ENCODE measurements at regions not wholly inside any gene's neighbourhood (a gene's known extent, or its start where the extent isn't known, plus 50 kb on each side); places are given as distances from the start of the nearest gene placed in this dataset.

DNA sequence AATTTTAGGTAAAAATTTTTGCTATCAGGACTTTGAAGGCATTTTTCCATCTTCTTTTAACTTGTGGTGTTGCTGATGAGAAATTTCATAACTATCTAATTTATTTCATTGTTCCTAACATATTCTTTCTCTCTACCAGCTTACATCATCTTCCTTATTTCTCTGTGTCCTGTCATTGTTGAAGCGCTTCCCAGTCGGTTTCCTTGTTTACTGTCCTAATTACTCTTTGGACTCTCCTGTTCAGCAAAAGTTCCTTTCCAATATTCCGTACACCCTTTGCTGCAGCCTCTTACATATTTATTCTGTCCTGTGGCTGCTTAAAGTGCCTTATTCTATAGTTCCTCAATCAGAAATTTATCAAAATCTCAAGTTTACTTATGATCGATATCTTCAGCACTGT, 609.0 kb upstream of the FZD8 start:
- Histone ChIP-seq H3K9me3 (no peaks in the 10 kb centered on the region), H3K27ac (no peak overlapping the region), H3K36me3 (no peaks in the 10 kb centered on the region), H3K27me3 (no peaks in the 10 kb centered on the region), H3K4me3 (no peak overlapping the region), H3K4me1 (peaks cover 0 to 16% (median 10%) of the 10 kb centered on the region in 9 donors)
- TF ChIP-seq, protein P1, sequence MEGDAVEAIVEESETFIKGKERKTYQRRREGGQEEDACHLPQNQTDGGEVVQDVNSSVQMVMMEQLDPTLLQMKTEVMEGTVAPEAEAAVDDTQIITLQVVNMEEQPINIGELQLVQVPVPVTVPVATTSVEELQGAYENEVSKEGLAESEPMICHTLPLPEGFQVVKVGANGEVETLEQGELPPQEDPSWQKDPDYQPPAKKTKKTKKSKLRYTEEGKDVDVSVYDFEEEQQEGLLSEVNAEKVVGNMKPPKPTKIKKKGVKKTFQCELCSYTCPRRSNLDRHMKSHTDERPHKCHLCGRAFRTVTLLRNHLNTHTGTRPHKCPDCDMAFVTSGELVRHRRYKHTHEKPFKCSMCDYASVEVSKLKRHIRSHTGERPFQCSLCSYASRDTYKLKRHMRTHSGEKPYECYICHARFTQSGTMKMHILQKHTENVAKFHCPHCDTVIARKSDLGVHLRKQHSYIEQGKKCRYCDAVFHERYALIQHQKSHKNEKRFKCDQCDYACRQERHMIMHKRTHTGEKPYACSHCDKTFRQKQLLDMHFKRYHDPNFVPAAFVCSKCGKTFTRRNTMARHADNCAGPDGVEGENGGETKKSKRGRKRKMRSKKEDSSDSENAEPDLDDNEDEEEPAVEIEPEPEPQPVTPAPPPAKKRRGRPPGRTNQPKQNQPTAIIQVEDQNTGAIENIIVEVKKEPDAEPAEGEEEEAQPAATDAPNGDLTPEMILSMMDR (IDR thresholded peaks at IDR 0.05) = no peak
- DNase-seq = no peak
- 76 to 80% methylated on average over 4 of the region's 4 CpGs for WGBS, 2 donors
- ATAC-seq = no peak
- intact Hi-C loops (cut with DNase I) = loop anchor here in 2 of 10 donors (5.0 to 10.0 kb wide), 2 partner anchors 606 to 614 kb away; partner anchors contain the start of gene FZD8 (in 1 of the 2)

DNA sequence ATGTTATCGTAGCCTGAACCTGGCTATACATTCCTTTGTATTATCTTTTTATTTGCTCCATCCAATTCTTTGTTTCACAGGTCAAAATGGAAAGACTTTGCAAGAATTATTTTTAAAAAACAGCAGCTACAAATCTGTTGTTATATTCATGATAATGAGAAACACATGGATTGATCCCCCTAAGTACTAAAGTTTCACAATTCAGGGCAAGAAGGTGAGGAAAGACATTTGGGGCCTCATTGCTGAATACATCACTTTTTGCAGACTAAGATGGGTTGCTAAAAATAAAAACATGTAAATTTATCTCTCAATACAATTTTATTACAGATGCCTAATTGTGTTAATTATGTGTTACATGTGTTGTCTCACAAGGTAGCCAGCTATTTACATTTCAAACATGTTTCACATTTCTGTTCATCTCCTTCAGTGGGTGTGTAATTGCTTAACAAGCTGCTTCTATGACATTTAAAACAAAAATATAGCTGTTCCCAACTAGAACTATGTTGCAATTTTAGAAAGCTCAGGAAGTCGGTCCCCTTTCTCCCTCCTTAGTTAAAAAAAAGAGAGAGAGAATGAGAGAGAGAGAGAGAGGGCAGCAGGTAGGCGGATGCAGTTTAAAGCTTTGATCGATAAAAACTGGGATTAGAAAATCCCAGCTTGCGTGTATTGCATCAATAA, 606.3 kb upstream of the FZD8 start:
- ATAC-seq = no peak
- no peaks in the 10 kb centered on the region for H3K9me3 ChIP-seq
- no peak overlapping the region for H3K4me3 ChIP-seq
- no peaks in the 10 kb centered on the region for H3K36me3 ChIP-seq
- H3K4me1 ChIP-seq = peaks cover 0 to 4% (median 0%) of the 10 kb centered on the region in 9 donors
- H3K27me3 ChIP-seq = no peaks in the 10 kb centered on the region
- no peak for DNase-seq
- H3K27ac ChIP-seq = no peak overlapping the region
- intact Hi-C loops (cut with DNase I) = no loop called here
- 87 to 93% methylated on average over 5 of the region's 5 CpGs for WGBS, 2 donors
- TF ChIP-seq, protein P1 (IDR thresholded peaks at IDR 0.05) = no peak

DNA sequence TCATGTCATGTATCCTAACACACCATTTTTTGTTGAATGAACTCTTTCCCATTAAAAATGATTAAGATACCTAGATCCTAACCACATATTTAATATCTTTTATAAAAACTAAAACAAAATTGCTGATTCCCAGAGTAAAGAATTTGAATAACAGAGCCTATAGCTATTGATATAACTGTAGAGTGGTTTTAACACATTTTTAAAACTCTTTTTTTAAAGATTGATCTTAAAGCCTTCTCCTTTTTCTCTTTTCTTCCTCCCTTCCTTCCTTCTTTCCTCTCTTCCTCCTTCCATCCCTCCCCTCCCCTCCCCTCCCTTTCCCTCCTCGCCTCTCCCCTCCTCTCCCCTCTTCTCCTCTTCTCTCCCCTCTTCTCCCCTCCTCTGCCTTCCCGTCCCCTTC, 605.4 kb upstream of the FZD8 start:
- WGBS, 2 donors = 86 to 91% methylated on average over 2 of the region's 2 CpGs
- Histone ChIP-seq H3K27me3 (no peaks in the 10 kb centered on the region), H3K9me3 (no peaks in the 10 kb centered on the region), H3K27ac (no peak overlapping the region), H3K4me1 (peaks cover 0 to 4% (median 0%) of the 10 kb centered on the region in 9 donors), H3K4me3 (no peak overlapping the region), H3K36me3 (no peaks in the 10 kb centered on the region)
- TF ChIP-seq, protein P1 (IDR thresholded peaks at IDR 0.05) = no peak
- ATAC-seq (no peak), DNase-seq (no peak)
- intact Hi-C loops (cut with DNase I) = no loop called here

DNA sequence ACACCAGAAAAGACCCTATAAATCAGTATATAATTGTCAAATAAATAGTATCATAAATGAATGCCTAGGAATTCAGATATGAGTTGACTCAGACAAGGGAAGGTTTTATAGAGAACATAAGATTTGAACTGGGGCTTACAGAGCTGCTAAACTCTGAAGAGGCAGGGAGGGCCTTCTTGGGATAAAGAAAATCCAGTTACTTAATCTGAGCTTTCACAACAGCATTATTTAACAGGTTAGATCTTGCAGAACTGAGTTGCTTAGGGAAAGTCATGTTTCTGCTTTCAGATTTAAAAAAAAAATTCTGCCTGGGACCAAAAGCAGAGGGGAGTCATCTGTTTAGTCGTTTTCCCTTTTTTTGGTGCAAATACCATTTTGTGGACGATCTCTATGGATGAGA, 594.8 kb upstream of the FZD8 start:
- TF ChIP-seq, protein P1 (IDR thresholded peaks at IDR 0.05) = no peak
- intact Hi-C loops (cut with DNase I) = no loop called here

More for the DNA sequence above, 594.8 kb upstream of the FZD8 start:
- Histone ChIP-seq H3K36me3 (no peaks in the 10 kb centered on the region), H3K4me1 (no peaks in the 10 kb centered on the region), H3K27me3 (no peaks in the 10 kb centered on the region), H3K27ac (no peak overlapping the region), H3K9me3 (peaks cover 0 to 19% (median 0%) of the 10 kb centered on the region in 11 donors), H3K4me3 (no peak overlapping the region)
- DNase-seq (no peak), ATAC-seq (no peak)
- 83 to 90% methylated on average over 2 of the region's 2 CpGs for WGBS, 2 donors

Measured in heart right ventricle (tissue), 16 donors.